ENCODE measurements at regions not wholly inside any gene's neighbourhood (a gene's known extent, or its start where the extent isn't known, plus 50 kb on each side); places are given as distances from the start of the nearest gene placed in this dataset.

GRCh38 chr3:82178291-82178690 is 416.8 kb upstream of the GBE1 start:
- TF ChIP-seq CTCF (IDR thresholded peaks at IDR 0.05; ENCODE audit: insufficient read depth, low read length, poor library complexity, severe bottlenecking) (no peak), EZH2phosphoT487 (conservative IDR thresholded peaks at IDR 0.05; ENCODE audit: low read length) (no peak)

Measured in SU-DHL-6 (cell line).